ENCODE measurements at regions not wholly inside any gene's neighbourhood (a gene's known extent, or its start where the extent isn't known, plus 50 kb on each side); places are given as distances from the start of the nearest gene placed in this dataset.

DNA sequence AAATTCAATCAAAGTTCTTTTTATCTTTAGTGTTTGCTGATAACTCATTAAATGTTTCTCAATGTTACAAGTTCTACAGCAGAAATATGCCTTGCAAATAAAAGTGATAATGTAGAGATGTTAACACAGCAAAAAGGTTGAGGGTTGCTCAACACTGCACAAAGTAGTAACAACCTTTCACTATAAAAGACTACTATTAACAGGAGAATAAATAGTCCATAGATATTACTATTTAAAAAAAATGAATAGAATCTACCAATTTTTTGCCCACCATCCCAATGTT lies 378.1 kb downstream of the RBM43 start:
- in situ Hi-C loops (cut with MboI): no loop called here
- no peak for DNase-seq

DNA sequence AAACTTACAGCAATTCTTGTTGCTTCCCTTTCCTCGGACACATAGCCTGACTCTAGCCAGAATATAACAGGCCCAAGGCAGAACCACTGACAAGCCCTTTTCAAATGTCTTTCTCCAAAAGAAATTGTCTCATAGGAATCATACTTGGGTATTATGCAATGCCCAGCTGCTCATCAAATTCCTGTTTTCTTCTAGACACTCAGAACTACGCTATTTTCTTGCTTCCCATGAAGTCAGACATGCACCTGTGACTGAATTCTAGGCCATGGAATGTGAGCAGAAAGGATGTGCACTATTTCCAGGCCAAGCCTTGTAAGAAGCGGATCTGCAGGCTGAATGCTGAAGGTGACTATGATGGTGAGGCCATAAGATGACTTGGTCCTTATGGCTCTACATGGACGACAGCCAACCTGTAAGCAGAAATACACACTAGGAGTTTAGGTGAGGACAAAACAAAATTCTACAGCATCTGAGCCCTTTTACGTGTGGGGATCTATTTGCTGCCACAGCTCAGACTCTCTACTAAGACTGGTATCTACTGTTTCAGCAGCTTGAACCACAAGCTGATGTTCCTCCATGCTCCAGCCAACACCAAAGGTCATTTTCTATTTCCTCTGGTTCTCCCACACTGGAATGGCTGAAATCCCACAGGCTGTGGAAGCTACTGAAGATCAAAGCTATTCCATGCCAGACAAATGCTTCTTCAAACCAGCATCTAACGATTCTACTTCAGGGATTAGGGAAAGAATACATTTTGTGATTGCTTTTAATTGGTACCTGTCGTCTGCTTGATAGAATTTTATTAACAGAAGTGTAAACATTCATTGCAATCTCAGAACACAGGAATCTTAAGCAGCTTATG lies 378.7 kb downstream of the RBM43 start:
- Histone ChIP-seq H3K79me2 (ENCODE audit: insufficient read depth) (no peaks in the 10 kb centered on the region), H3K9me3 (ENCODE audit: low read depth) (no peaks in the 10 kb centered on the region), H3K4me2 (ENCODE audit: unreplicated experiment) (no peak overlapping the region), H3K36me3 (ENCODE audit: low read depth) (no peaks in the 10 kb centered on the region), H3K4me1 (ENCODE audit: insufficient read depth) (peaks cover 26% of the 10 kb centered on the region), H3K27me3 (replicated peaks; ENCODE audit: insufficient read depth) (no peaks in the 10 kb centered on the region), H3K4me3 (no peak overlapping the region), H2AFZ (no peak overlapping the region), H3F3A (ENCODE audit: insufficient read depth) (peaks cover 18% of the 10 kb centered on the region), H3K9ac (no peak overlapping the region), H3K27ac (no peak overlapping the region), H3K9me2 (ENCODE audit: insufficient read depth) (no peaks in the 10 kb centered on the region), H4K20me1 (ENCODE audit: insufficient read depth) (no peaks in the 10 kb centered on the region)
- WGBS, 2 experiments (ENCODE audit: low coverage in 1 of 2, low lambda C conversion rate in 2 of 2, missing lambda C conversion rate in 2 of 2): 78 to 83% methylated on average over 7 of the region's 7 CpGs
- no peak for DNase-seq
- in situ Hi-C loops (cut with MboI): no loop called here
- no peak for TF ChIP-seq EZH2 (IDR thresholded peaks at IDR 0.05; ENCODE audit: insufficient read depth, poor library complexity, severe bottlenecking)
- TF ChIP-seq EZH2phosphoT487 (IDR thresholded peaks at IDR 0.05; ENCODE audit: insufficient read depth, low read depth): no peak

More for the DNA sequence above, 378.1 kb downstream of the RBM43 start:
- no peaks in the 10 kb centered on the region for H3K9me2 ChIP-seq (ENCODE audit: insufficient read depth)
- H3K27ac ChIP-seq: no peak overlapping the region
- H3K4me3 ChIP-seq: no peak overlapping the region
- no peak overlapping the region for H2AFZ ChIP-seq
- peaks cover 27% of the 10 kb centered on the region for H3K4me1 ChIP-seq (ENCODE audit: insufficient read depth)
- no peak overlapping the region for H3K9ac ChIP-seq
- H3K9me3 ChIP-seq (ENCODE audit: low read depth): no peaks in the 10 kb centered on the region
- no peaks in the 10 kb centered on the region for H3K36me3 ChIP-seq (ENCODE audit: low read depth)
- TF ChIP-seq EZH2phosphoT487 (IDR thresholded peaks at IDR 0.05; ENCODE audit: insufficient read depth, low read depth): no peak
- no peak overlapping the region for H3K4me2 ChIP-seq (ENCODE audit: unreplicated experiment)
- H4K20me1 ChIP-seq (ENCODE audit: insufficient read depth): no peaks in the 10 kb centered on the region
- peaks cover 23% of the 10 kb centered on the region for H3F3A ChIP-seq (ENCODE audit: insufficient read depth)
- no peaks in the 10 kb centered on the region for H3K79me2 ChIP-seq (ENCODE audit: insufficient read depth)
- H3K27me3 ChIP-seq (replicated peaks; ENCODE audit: insufficient read depth): no peaks in the 10 kb centered on the region

DNA sequence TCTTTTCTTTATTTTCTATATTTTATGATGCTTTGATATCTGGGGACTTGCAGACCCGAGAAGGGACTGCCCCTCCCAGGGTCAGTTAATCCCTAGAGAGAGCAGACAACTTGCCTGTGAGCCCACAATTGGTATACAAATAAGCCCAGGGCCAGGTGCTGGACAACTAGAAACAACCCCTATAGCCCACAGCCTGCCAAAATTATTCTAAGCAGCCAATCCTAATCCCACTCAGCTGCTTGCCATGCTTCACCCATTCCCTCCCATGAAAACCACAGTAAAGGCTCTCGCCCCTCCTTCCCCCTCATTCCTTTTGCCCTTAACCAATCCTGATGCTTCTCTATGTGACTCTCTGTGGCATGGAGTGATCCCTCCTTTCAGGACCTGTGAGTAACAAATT lies 380.7 kb downstream of the RBM43 start:
- no peak overlapping the region for H3K4me2 ChIP-seq (ENCODE audit: unreplicated experiment)
- no peaks in the 10 kb centered on the region for H4K20me1 ChIP-seq (ENCODE audit: insufficient read depth)
- H3K4me1 ChIP-seq (ENCODE audit: insufficient read depth): peaks cover 15% of the 10 kb centered on the region
- TF ChIP-seq EZH2phosphoT487 (IDR thresholded peaks at IDR 0.05; ENCODE audit: insufficient read depth, low read depth) (no peak), EZH2 (IDR thresholded peaks at IDR 0.05; ENCODE audit: insufficient read depth, poor library complexity, severe bottlenecking) (no peak)
- 69 to 71% methylated on average over 2 of the region's 2 CpGs for WGBS, 2 experiments (ENCODE audit: low coverage in 1 of 2, low lambda C conversion rate in 2 of 2, missing lambda C conversion rate in 2 of 2)
- H3K36me3 ChIP-seq (ENCODE audit: low read depth): no peaks in the 10 kb centered on the region
- H3K79me2 ChIP-seq (ENCODE audit: insufficient read depth): no peaks in the 10 kb centered on the region
- in situ Hi-C loops (cut with MboI): no loop called here
- no peak overlapping the region for H2AFZ ChIP-seq
- peaks cover 9% of the 10 kb centered on the region for H3F3A ChIP-seq (ENCODE audit: insufficient read depth)
- no peaks in the 10 kb centered on the region for H3K9me2 ChIP-seq (ENCODE audit: insufficient read depth)
- no peak for DNase-seq
- H3K4me3 ChIP-seq: no peak overlapping the region
- no peak overlapping the region for H3K9ac ChIP-seq
- H3K9me3 ChIP-seq (ENCODE audit: low read depth): no peaks in the 10 kb centered on the region
- no peaks in the 10 kb centered on the region for H3K27me3 ChIP-seq (replicated peaks; ENCODE audit: insufficient read depth)
- H3K27ac ChIP-seq: no peak overlapping the region

DNA sequence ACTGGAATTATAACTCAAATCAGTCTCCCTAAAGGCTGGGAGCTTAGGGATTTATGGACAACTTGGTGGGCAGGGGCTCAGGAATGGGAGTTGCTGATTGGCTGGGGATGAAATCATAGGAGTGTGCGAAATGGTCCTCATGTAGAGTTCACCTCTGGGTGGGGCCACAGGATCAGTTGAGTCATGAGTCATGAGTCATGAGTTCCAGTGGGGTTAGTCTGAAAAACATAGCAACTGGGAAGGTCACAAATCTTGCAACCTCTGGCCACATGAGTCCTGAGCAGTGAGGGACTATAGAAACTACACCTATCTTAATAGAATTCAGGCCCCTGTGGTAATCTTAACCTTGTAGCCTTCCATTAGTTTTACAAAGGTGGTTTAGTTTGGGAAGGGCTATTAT lies 383.3 kb downstream of the RBM43 start:
- WGBS, 2 experiments (ENCODE audit: low coverage in 1 of 2, low lambda C conversion rate in 2 of 2, missing lambda C conversion rate in 2 of 2): 83 to 93% methylated on average over 1 of the region's 1 CpG
- peak; percentile 74 for DNase-seq
- in situ Hi-C loops (cut with MboI): no loop called here

More for the DNA sequence above, 383.3 kb downstream of the RBM43 start:
- Histone ChIP-seq H3F3A (ENCODE audit: insufficient read depth) (no peaks in the 10 kb centered on the region), H3K4me3 (no peak overlapping the region), H3K36me3 (ENCODE audit: low read depth) (no peaks in the 10 kb centered on the region), H3K79me2 (ENCODE audit: insufficient read depth) (no peaks in the 10 kb centered on the region), H3K4me2 (ENCODE audit: unreplicated experiment) (no peak overlapping the region), H3K27ac (no peak overlapping the region), H2AFZ (no peak overlapping the region), H4K20me1 (ENCODE audit: insufficient read depth) (no peaks in the 10 kb centered on the region), H3K4me1 (ENCODE audit: insufficient read depth) (peaks cover 7% of the 10 kb centered on the region; the same call in 1 of the 2 replicates), H3K9ac (no peak overlapping the region), H3K9me3 (ENCODE audit: low read depth) (no peaks in the 10 kb centered on the region), H3K27me3 (replicated peaks; ENCODE audit: insufficient read depth) (no peaks in the 10 kb centered on the region), H3K9me2 (ENCODE audit: insufficient read depth) (no peaks in the 10 kb centered on the region)
- TF ChIP-seq EZH2phosphoT487 (IDR thresholded peaks at IDR 0.05; ENCODE audit: insufficient read depth, low read depth) (no peak), EZH2 (IDR thresholded peaks at IDR 0.05; ENCODE audit: insufficient read depth, poor library complexity, severe bottlenecking) (no peak)
